Calu3 (cell line): ENCODE measurements at regions not wholly inside any gene's neighbourhood (a gene's known extent, or its start where the extent isn't known, plus 50 kb on each side); places are given as distances from the start of the nearest gene placed in this dataset.

Experiments
- BruUV-seq: library from RNA; stranded (reverse); fragments of 400-500 nt; replicated peaks from 2 replicates; lab custom pipeline; 2021; lab: Mats Ljungman, UMichigan
- CTCF ChIA-PET: fragments of 300-600 bp; sonication (Branson Sonifier 250); formaldehyde crosslinking; loops from one replicate; lab custom pipeline; 2022; ENCODE audit warnings: antibody characterized with exemption; lab: Charles Lee
- DNase-seq: peaks from one replicate; pipeline ENCODE4 v3.0.0; 2022
- H3K27ac Mint-ChIP-seq: one replicate; pipeline ENCODE4 v1.8.0; 2022; ENCODE audit warnings: mixed read lengths; ENCODE audit not compliant: unreplicated experiment
- H3K27me3 Mint-ChIP-seq: one replicate; pipeline ENCODE4 v1.8.0; 2022; ENCODE audit warnings: mixed read lengths; ENCODE audit not compliant: unreplicated experiment
- H3K36me3 Mint-ChIP-seq: one replicate; pipeline ENCODE4 v1.8.0; 2022; ENCODE audit warnings: mild to moderate bottlenecking, moderate library complexity, mixed read lengths; ENCODE audit not compliant: insufficient read depth, unreplicated experiment
- H3K4me1 Mint-ChIP-seq: one replicate; pipeline ENCODE4 v1.8.0; 2022; ENCODE audit warnings: mild to moderate bottlenecking, low read depth, mixed read lengths; ENCODE audit not compliant: unreplicated experiment
- H3K4me3 Mint-ChIP-seq: one replicate; pipeline ENCODE4 v1.8.0; 2022; ENCODE audit warnings: mild to moderate bottlenecking, low read depth, moderate library complexity, mixed read lengths; ENCODE audit not compliant: unreplicated experiment
- H3K9me3 Mint-ChIP-seq: one replicate; pipeline ENCODE4 v1.8.0; 2022; ENCODE audit warnings: low read depth, mixed read lengths; ENCODE audit not compliant: unreplicated experiment
- CTCF ChIP-seq: fragments of 200-600 bp; IDR thresholded peaks from one replicate; pipeline ENCODE4 v1.8.0; 2022; ENCODE audit warnings: antibody characterized with exemption; ENCODE audit not compliant: unreplicated experiment
- intact Hi-C: fragments of 100-400 bp; cut with micrococcal nuclease; formaldehyde crosslinking; loops from one replicate; pipeline ENCODE4 v1.10.0; 2022; ENCODE audit not compliant: unreplicated experiment

- Mint-ChIP-seq H3K9me3 (peaks cover 3% of the 10 kb centered on the region), H3K36me3 (no peaks in the 10 kb centered on the region), H3K27me3 (no peaks in the 10 kb centered on the region), H3K4me3 (no peak overlapping the region), H3K4me1 (no peaks in the 10 kb centered on the region), H3K27ac (no peak overlapping the region)
- intact Hi-C loops, result no loop called here
- no peak for DNase-seq
- TF ChIP-seq CTCF, result no peak
- BruUV-seq, result no TSS peak
- CTCF ChIA-PET, result no interaction called here
Measured at GRCh38 chrX:6707497-6707896, 172.6 kb upstream of the VCX3A start.

DNA sequence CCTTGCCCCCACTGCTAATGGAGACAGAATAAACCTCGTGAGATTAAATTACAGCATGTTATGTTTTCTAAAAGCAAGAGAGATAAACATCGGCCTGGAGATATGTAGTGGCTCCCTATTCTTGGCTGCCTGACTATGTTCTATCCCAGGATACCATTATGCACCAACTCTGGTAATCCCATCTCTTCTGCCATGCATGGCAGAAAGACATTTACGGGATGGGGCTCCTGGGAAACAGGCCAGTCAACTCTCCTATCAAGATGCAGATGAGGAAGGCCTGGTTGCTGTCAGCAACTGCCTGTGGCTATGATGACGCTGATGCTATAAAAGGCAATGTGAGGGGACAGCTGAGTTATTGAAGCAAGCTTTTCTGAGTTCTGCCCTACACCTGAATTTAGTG is 166.2 kb upstream of the VCX3A start:
- no peak overlapping the region for H3K27ac Mint-ChIP-seq
- DNase-seq, result no peak

DNA sequence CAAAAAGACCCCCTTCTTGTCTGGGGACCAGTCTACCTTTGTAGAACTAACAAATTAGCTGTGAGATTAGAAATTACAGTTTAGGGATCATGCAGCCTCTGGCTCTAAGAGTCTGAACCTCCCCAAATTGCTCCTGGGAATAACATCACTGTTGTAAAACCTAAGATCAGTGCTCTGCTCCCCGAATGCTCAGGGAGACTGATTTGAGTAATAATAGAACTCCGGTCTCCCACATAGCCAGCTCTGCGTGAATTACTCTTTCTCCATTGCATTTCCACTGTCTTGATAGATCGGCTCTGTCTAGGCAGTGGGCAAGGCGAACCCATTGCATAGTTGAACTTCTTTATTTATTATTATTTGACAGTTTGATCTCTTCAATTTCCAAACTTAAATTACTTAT is 160.8 kb upstream of the VCX3A start:
- no TSS peak for BruUV-seq
- H3K4me3 Mint-ChIP-seq, result no peak overlapping the region
- CTCF ChIA-PET, result no interaction called here
- H3K4me1 Mint-ChIP-seq, result no peaks in the 10 kb centered on the region
- no peaks in the 10 kb centered on the region for H3K27me3 Mint-ChIP-seq
- no peak for DNase-seq
- no peaks in the 10 kb centered on the region for H3K36me3 Mint-ChIP-seq
- intact Hi-C loops, result no loop called here
- peaks cover 6% of the 10 kb centered on the region for H3K9me3 Mint-ChIP-seq
- no peak for TF ChIP-seq CTCF
- H3K27ac Mint-ChIP-seq, result no peak overlapping the region

More for the DNA sequence above, 166.2 kb upstream of the VCX3A start:
- Mint-ChIP-seq H3K27me3 (no peaks in the 10 kb centered on the region), H3K4me1 (no peaks in the 10 kb centered on the region), H3K4me3 (no peak overlapping the region), H3K9me3 (peaks cover 3% of the 10 kb centered on the region), H3K36me3 (no peaks in the 10 kb centered on the region)
- intact Hi-C loops, result no loop called here
- no TSS peak for BruUV-seq
- TF ChIP-seq CTCF, result no peak
- CTCF ChIA-PET, result no interaction called here

GRCh38 chrX:6694977-6695376 is 160.1 kb upstream of the VCX3A start:
- CTCF ChIA-PET, result no interaction called here
- no peak for TF ChIP-seq CTCF
- no peaks in the 10 kb centered on the region for H3K4me1 Mint-ChIP-seq
- no peaks in the 10 kb centered on the region for H3K36me3 Mint-ChIP-seq
- H3K27ac Mint-ChIP-seq, result no peak overlapping the region
- no peak overlapping the region for H3K4me3 Mint-ChIP-seq
- DNase-seq, result no peak
- no peaks in the 10 kb centered on the region for H3K27me3 Mint-ChIP-seq
- H3K9me3 Mint-ChIP-seq, result peaks cover 6% of the 10 kb centered on the region
- BruUV-seq, result no TSS peak
- intact Hi-C loops, result no loop called here

GRCh38 chrX:6694221-6694620 is 159.3 kb upstream of the VCX3A start:
- Mint-ChIP-seq H3K4me3 (no peak overlapping the region), H3K4me1 (no peaks in the 10 kb centered on the region), H3K9me3 (peaks cover 6% of the 10 kb centered on the region), H3K27me3 (no peaks in the 10 kb centered on the region), H3K36me3 (no peaks in the 10 kb centered on the region), H3K27ac (no peak overlapping the region)
- no peak for TF ChIP-seq CTCF
- no peak for DNase-seq
- CTCF ChIA-PET, result no interaction called here
- intact Hi-C loops, result no loop called here
- no TSS peak for BruUV-seq
